IMR-90 (cell line): ENCODE measurements at regions not wholly inside any gene's neighbourhood (a gene's known extent, or its start where the extent isn't known, plus 50 kb on each side); places are given as distances from the start of the nearest gene placed in this dataset.
A peak's percentile ranks its signal among the peaks of the same experiment; 100 is the strongest.

Experiments
- ATAC-seq: fragments of 200-7000 bp; cut with Tn5 transposase; 2 replicates; pipeline ENCODE4 v1.9.1; 2020; ENCODE audit warnings: low read depth, mild to moderate bottlenecking, moderate library complexity
- BruUV-seq: library from RNA; stranded (reverse); fragments of 400-500 nt; replicated peaks from 2 replicates; lab custom pipeline; 2021; lab: Mats Ljungman, UMichigan
- CTCF ChIA-PET: fragments of 300-600 bp; formaldehyde crosslinking; extraction: SDS; loops from one replicate; lab custom pipeline; 2021; ENCODE audit warnings: antibody characterized with exemption; lab: Yijun Ruan, JAX
- POLR2A ChIA-PET: fragments of 300-600 bp; sonication (Branson Sonifier 250); formaldehyde crosslinking; loops from one replicate; lab custom pipeline; 2022; ENCODE audit warnings: antibody characterized with exemption; ENCODE audit not compliant: unreplicated experiment; lab: Charles Lee
- DNase-seq: peaks from one replicate; pipeline ENCODE4 v3.0.0; 2013
- H2AFZ ChIP-seq: replicated peaks from 2 replicates; pipeline ENCODE3; 2013; ENCODE audit warnings: low read length, mild to moderate bottlenecking; ENCODE audit not compliant: poor library complexity
- H2AK5ac ChIP-seq: 2 replicates; pipeline ENCODE4 v1.6.1; 2013; ENCODE audit warnings: low read depth, low read length, inconsistent platforms
- H2AK9ac ChIP-seq: replicated peaks from 2 replicates; pipeline ENCODE3; 2013; ENCODE audit warnings: mild to moderate bottlenecking, low read depth, low read length, moderate library complexity; ENCODE audit not compliant: poor library complexity
- H2BK120ac ChIP-seq: 2 replicates; pipeline ENCODE4 v1.6.1; 2013; ENCODE audit warnings: low read depth, low read length, inconsistent platforms
- H2BK15ac ChIP-seq: 3 replicates; pipeline ENCODE4 v1.6.1; 2013; ENCODE audit warnings: low read depth, low read length, inconsistent platforms
- H2BK20ac ChIP-seq: 2 replicates; pipeline ENCODE4 v1.6.1; 2013; ENCODE audit warnings: low read depth, mild to moderate bottlenecking, inconsistent platforms, low read length, moderate library complexity
- H2BK5ac ChIP-seq: 2 replicates; pipeline ENCODE4 v1.6.1; 2013; ENCODE audit warnings: mild to moderate bottlenecking, low read depth, low read length, inconsistent platforms; ENCODE audit not compliant: poor library complexity, severe bottlenecking
- H3K14ac ChIP-seq: replicated peaks from 2 replicates; pipeline ENCODE4 v1.6.1; 2013; ENCODE audit warnings: low read depth, low read length, inconsistent platforms
- H3K18ac ChIP-seq: 2 replicates; pipeline ENCODE4 v1.6.1; 2013; ENCODE audit warnings: low read depth, low read length, control low read depth
- H3K23ac ChIP-seq: 2 replicates; pipeline ENCODE4 v1.6.1; 2013; ENCODE audit warnings: low read depth, low read length, inconsistent platforms
- H3K27ac ChIP-seq: 2 replicates; pipeline ENCODE4 v1.5.1; 2013; ENCODE audit warnings: mild to moderate bottlenecking, control low read depth, low read length; ENCODE audit not compliant: insufficient read depth
- H3K27me3 ChIP-seq: 2 replicates; pipeline ENCODE4 v1.6.1; 2013; ENCODE audit warnings: low read length; ENCODE audit not compliant: control insufficient read depth, insufficient read depth
- H3K36me3 ChIP-seq: 2 replicates; pipeline ENCODE4 v1.6.1; 2013; ENCODE audit warnings: low read length, mixed read lengths; ENCODE audit not compliant: control insufficient read depth, insufficient read depth
- H3K4ac ChIP-seq: 2 replicates; pipeline ENCODE4 v1.6.1; 2013; ENCODE audit warnings: low read depth, low read length, inconsistent platforms
- H3K4me1 ChIP-seq: 2 replicates; pipeline ENCODE4 v1.6.1; 2013; ENCODE audit warnings: low read length, mixed read lengths; ENCODE audit not compliant: control insufficient read depth, insufficient read depth
- H3K4me2 ChIP-seq: 2 replicates; pipeline ENCODE4 v1.6.1; 2013; ENCODE audit warnings: low read depth, mild to moderate bottlenecking, control low read depth, low read length, moderate library complexity
- H3K4me3 ChIP-seq: 2 replicates; pipeline ENCODE4 v1.5.1; 2013; ENCODE audit warnings: low read depth, mild to moderate bottlenecking, control low read depth, low read length, moderate library complexity; ENCODE audit not compliant: insufficient read depth
- H3K56ac ChIP-seq: 2 replicates; pipeline ENCODE4 v1.6.1; 2013; ENCODE audit warnings: low read length, inconsistent platforms; ENCODE audit not compliant: insufficient read depth; ENCODE audit errors: extremely low read depth
- H3K79me1 ChIP-seq, 2 experiments: 2 replicates each; pipeline ENCODE4 v1.6.1; 2013; ENCODE audit warnings: low read length in 2 of 2, inconsistent platforms in 1 of 2, low read depth in 1 of 2
- H3K9ac ChIP-seq: 2 replicates; pipeline ENCODE4 v1.6.1; 2013; ENCODE audit warnings: low read depth, low read length, control low read depth
- H3K9me1 ChIP-seq: 2 replicates; pipeline ENCODE4 v1.6.1; 2013; ENCODE audit warnings: low read length, inconsistent platforms; ENCODE audit not compliant: insufficient read depth
- H3K9me3 ChIP-seq: 2 replicates; pipeline ENCODE4 v1.6.1; 2013; ENCODE audit warnings: low read length; ENCODE audit not compliant: control insufficient read depth, insufficient read depth
- H4K20me1 ChIP-seq: 2 replicates; pipeline ENCODE4 v1.6.1; 2013; ENCODE audit warnings: low read length, inconsistent platforms; ENCODE audit not compliant: insufficient read depth
- H4K5ac ChIP-seq: 2 replicates; pipeline ENCODE4 v1.6.1; 2013; ENCODE audit warnings: mild to moderate bottlenecking, low read depth, low read length, control low read depth
- H4K8ac ChIP-seq, 2 experiments: 2 replicates each; pipeline ENCODE4 v1.6.1; 2013; ENCODE audit warnings: low read depth in 2 of 2, low read length in 2 of 2, control low read depth in 1 of 2, inconsistent platforms in 1 of 2
- H4K91ac ChIP-seq: 2 replicates; pipeline ENCODE4 v1.6.1; 2013; ENCODE audit warnings: low read depth, low read length, inconsistent platforms; ENCODE audit not compliant: insufficient read depth
- RAD21 ChIP-seq: IDR thresholded peaks from 2 replicates; pipeline ENCODE4 v1.6.1; 2012; ENCODE audit warnings: low read length, improper control_type of control experiment
- RCOR1 ChIP-seq: IDR thresholded peaks from 2 replicates; pipeline ENCODE4 v1.6.1; 2012; ENCODE audit warnings: mild to moderate bottlenecking, low read length, improper control_type of control experiment; ENCODE audit not compliant: insufficient replicate concordance
- WGBS, 2 experiments: methylation state at CpG; one replicate each; pipeline versions ENCODE4 v1.1.5 to v1.1.7; 2013; ENCODE audit warnings: missing lambda C conversion rate in 2 of 2; ENCODE audit not compliant: insufficient read length in 1 of 2; ENCODE audit errors: extremely low coverage in 2 of 2; 5-methylcytosine and 5-hydroxymethylcytosine counted together
- dilution Hi-C: fragments of 300-500 bp; cut with HindIII; formaldehyde crosslinking; loops from one replicate; pipeline ENCODE4 v1.14.3; 2018; ENCODE audit warnings: low sequenced_read_pairs; ENCODE audit not compliant: unreplicated experiment
- in situ Hi-C: fragments of 300-500 bp; cut with MboI; formaldehyde crosslinking; loops from 3 replicates; pipeline ENCODE4 v1.14.3; 2019; ENCODE audit warnings: low sequenced_read_pairs, inconsistent platforms, mixed read lengths
- intact Hi-C: fragments of 100-400 bp; cut with micrococcal nuclease; formaldehyde crosslinking; loops from 2 replicates; pipeline ENCODE4 v1.10.0; 2022
- TF ChIP-seq, protein P1 (sequence below): fragments of 150-350 bp; IDR thresholded peaks from 2 replicates; pipeline ENCODE4 v1.6.1; 2017; ENCODE audit warnings: mild to moderate bottlenecking, antibody characterized with exemption, low read length, low read depth

DNA sequence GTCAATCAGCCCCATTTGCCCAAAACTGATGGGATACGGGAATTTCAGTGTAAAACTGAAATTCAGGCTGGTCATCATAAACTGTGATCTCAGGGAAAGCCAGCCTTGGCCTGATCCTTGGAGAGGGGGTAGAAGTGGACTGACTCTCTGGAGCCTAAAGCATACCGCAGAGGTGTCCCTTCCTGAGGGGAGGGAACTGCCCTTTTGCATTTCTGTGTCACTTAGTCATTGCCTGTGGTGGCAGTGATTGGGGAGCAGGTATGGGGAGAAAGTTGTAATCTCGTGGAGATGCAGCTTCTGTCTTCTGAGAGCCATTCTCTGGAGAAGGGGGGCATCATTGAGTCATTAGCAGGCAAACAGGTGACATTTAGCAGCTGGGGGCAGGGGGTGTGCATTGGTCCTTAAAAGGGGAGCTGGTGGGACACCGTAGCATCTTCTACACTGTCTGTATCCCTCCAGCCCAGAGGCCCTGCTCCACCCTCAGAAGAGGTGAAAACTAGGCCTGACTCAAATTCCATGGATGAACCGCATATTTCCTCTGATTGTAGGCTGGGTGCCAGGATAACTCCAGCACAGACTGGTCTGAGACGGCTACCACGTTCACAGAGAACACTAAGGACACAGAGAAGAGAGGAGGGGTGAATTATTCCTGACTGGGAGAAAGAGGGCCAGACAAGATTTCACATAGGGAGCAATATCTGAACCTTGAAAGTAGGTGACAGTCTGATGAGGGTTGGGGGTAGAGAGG is 143.3 kb downstream of the SEC61B start:
- Histone ChIP-seq H4K8ac (peak overlapping the region in 1 of 2 experiments; percentile 69; a peak in 1 of 4 replicates), H2BK15ac (peak overlapping the region; percentile 74; the same call in 2 of the 3 replicates), H3K18ac (0 out of 2 replicates have a peak overlapping the region, but pooled peaks have one; percentile 43), H3K9me3 (no peaks in the 10 kb centered on the region), H3K79me1 (peaks cover 0 to 21% of the 10 kb centered on the region in 2 experiments; a peak in 1 of 4 replicates), H2BK120ac (peak overlapping the region; percentile 88), H3K9ac (no peak overlapping the region), H3K27ac (no peak overlapping the region), H4K20me1 (no peaks in the 10 kb centered on the region), H3K14ac (peak overlapping the region; percentile 89), H2AFZ (peak overlapping the region; percentile 64), H3K4me2 (no peak overlapping the region), H3K56ac (no peak overlapping the region), H3K4ac (peak overlapping the region; percentile 89), H3K23ac (peak overlapping the region; percentile 12; the same call in 1 of the 2 replicates), H4K91ac (peak overlapping the region; percentile 81), H3K9me1 (peaks cover 34% of the 10 kb centered on the region), H4K5ac (no peak overlapping the region), H3K27me3 (peaks cover 3% of the 10 kb centered on the region), H2AK9ac (peak overlapping the region; percentile 65), H3K4me1 (peaks cover 24% of the 10 kb centered on the region), H2BK20ac (peak overlapping the region; percentile 81), H2AK5ac (peak overlapping the region; percentile 96), H3K36me3 (no peaks in the 10 kb centered on the region), H3K4me3 (no peak overlapping the region), H2BK5ac (no peak overlapping the region)
- intact Hi-C loops (loop anchor here (10.0 kb wide), 1 partner anchor 129 kb away; no protein-coding TSS in a partner anchor), dilution Hi-C loops (no loop called here), in situ Hi-C loops (no loop called here)
- DNase-seq: peak; percentile 71
- ChIA-PET CTCF (no interaction called here), POLR2A (no interaction called here)
- WGBS, 2 experiments: 32% methylated on average over 4 of the region's 7 CpGs; no CpG with 5 or more reads in 1 of the 2 experiments
- BruUV-seq: no TSS peak
- ATAC-seq: peak; percentile 50
- TF ChIP-seq RCOR1 (no peak), RAD21 (no peak)
- TF ChIP-seq, protein P1, sequence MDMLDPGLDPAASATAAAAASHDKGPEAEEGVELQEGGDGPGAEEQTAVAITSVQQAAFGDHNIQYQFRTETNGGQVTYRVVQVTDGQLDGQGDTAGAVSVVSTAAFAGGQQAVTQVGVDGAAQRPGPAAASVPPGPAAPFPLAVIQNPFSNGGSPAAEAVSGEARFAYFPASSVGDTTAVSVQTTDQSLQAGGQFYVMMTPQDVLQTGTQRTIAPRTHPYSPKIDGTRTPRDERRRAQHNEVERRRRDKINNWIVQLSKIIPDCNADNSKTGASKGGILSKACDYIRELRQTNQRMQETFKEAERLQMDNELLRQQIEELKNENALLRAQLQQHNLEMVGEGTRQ: no peak
